ENCODE measurements at regions not wholly inside any gene's neighbourhood (a gene's known extent, or its start where the extent isn't known, plus 50 kb on each side); places are given as distances from the start of the nearest gene placed in this dataset.
A peak's percentile ranks its signal among the peaks of the same experiment; 100 is the strongest.

- H3K27ac ChIP-seq = no peak overlapping the region
- DNase-seq (ENCODE audit: low read depth, low spot score) = no peak
These were observed 366.2 kb upstream of the CCDC179 start for GRCh38 chr11:23226331-23227077.

GRCh38 chr11:23227078-23227445 lies 366.8 kb upstream of the CCDC179 start:
- H3K27ac ChIP-seq = no peak overlapping the region
- DNase-seq (ENCODE audit: low read depth, low spot score) = no peak

- no peak for DNase-seq (ENCODE audit: low read depth, low spot score)
- no peak overlapping the region for H3K27ac ChIP-seq
These were observed 372.4 kb upstream of the CCDC179 start for GRCh38 chr11:23232652-23233051.

GRCh38 chr11:23233075-23233474 lies 372.8 kb upstream of the CCDC179 start:
- DNase-seq (ENCODE audit: low read depth, low spot score) = no peak

GRCh38 chr11:23236826-23237555 lies 376.7 kb upstream of the CCDC179 start:
- peak overlapping the region; percentile 37 for H3K27ac ChIP-seq
- DNase-seq (ENCODE audit: low read depth, low spot score) = peak; percentile 34

More at GRCh38 chr11:23233075-23233474, 372.8 kb upstream of the CCDC179 start:
- no peak overlapping the region for H3K27ac ChIP-seq

- no peak for DNase-seq (ENCODE audit: low read depth, low spot score)
These were observed 392.2 kb upstream of the CCDC179 start for GRCh38 chr11:23252426-23252825.

GRCh38 chr11:23257088-23257487 lies 396.8 kb upstream of the CCDC179 start:
- DNase-seq (ENCODE audit: low read depth, low spot score) = no peak
- no peak overlapping the region for H3K27ac ChIP-seq

More at GRCh38 chr11:23252426-23252825, 392.2 kb upstream of the CCDC179 start:
- no peak overlapping the region for H3K27ac ChIP-seq

- no peak for DNase-seq (ENCODE audit: low read depth, low spot score)
- no peak overlapping the region for H3K27ac ChIP-seq
These were observed 397.3 kb upstream of the CCDC179 start for GRCh38 chr11:23257556-23257955.

GRCh38 chr11:23263466-23263865 lies 403.2 kb upstream of the CCDC179 start:
- DNase-seq (ENCODE audit: low read depth, low spot score) = no peak
- H3K27ac ChIP-seq = no peak overlapping the region

GRCh38 chr11:23272095-23272494 lies 411.8 kb upstream of the CCDC179 start:
- peak overlapping the region; percentile 52 for H3K27ac ChIP-seq
- no peak for DNase-seq (ENCODE audit: low read depth, low spot score)

- H3K27ac ChIP-seq = no peak overlapping the region
- no peak for DNase-seq (ENCODE audit: low read depth, low spot score)
These were observed 417.8 kb upstream of the CCDC179 start for GRCh38 chr11:23278121-23278520.

GRCh38 chr11:23280088-23280487 lies 419.8 kb upstream of the CCDC179 start:
- DNase-seq (ENCODE audit: low read depth, low spot score) = no peak
- H3K27ac ChIP-seq = no peak overlapping the region

GRCh38 chr11:23283666-23284065 lies 423.4 kb upstream of the CCDC179 start:
- DNase-seq (ENCODE audit: low read depth, low spot score) = no peak
- no peak overlapping the region for H3K27ac ChIP-seq

GRCh38 chr11:23284631-23285030 lies 424.4 kb upstream of the CCDC179 start:
- H3K27ac ChIP-seq = no peak overlapping the region
- no peak for DNase-seq (ENCODE audit: low read depth, low spot score)

GRCh38 chr11:23288003-23288783 lies 427.9 kb upstream of the CCDC179 start:
- peak; percentile 73 for DNase-seq (ENCODE audit: low read depth, low spot score)
- H3K27ac ChIP-seq = peak overlapping the region; percentile 68

GRCh38 chr11:23295241-23295640 lies 435.0 kb upstream of the CCDC179 start:
- no peak overlapping the region for H3K27ac ChIP-seq
- DNase-seq (ENCODE audit: low read depth, low spot score) = no peak

GRCh38 chr11:23308041-23308440 lies 447.8 kb upstream of the CCDC179 start:
- DNase-seq (ENCODE audit: low read depth, low spot score) = no peak
- H3K27ac ChIP-seq = no peak overlapping the region

- DNase-seq (ENCODE audit: low read depth, low spot score) = no peak
- H3K27ac ChIP-seq = no peak overlapping the region
These were observed 450.0 kb upstream of the CCDC179 start for GRCh38 chr11:23310276-23310675.

GRCh38 chr11:23311986-23312940 lies 452.0 kb upstream of the CCDC179 start:
- no peak for DNase-seq (ENCODE audit: low read depth, low spot score)
- peak overlapping the region; percentile 57 for H3K27ac ChIP-seq

- no peak for DNase-seq (ENCODE audit: low read depth, low spot score)
- no peak overlapping the region for H3K27ac ChIP-seq
These were observed 452.7 kb upstream of the CCDC179 start for GRCh38 chr11:23313001-23313400.

All from epithelial cell of prostate (primary cell).